GM11168 (cell line): ENCODE measurements at regions not wholly inside any gene's neighbourhood (a gene's known extent, or its start where the extent isn't known, plus 50 kb on each side); places are given as distances from the start of the nearest gene placed in this dataset.
"Not testable (repeated sequence)": the region's sequence is repeated elsewhere in the genome, so short reads cannot be mapped to it uniquely, and the experiment has no call there.

Experiments
- in situ Hi-C: fragments of 300-500 bp; cut with MboI; formaldehyde crosslinking; loops from one replicate; pipeline ENCODE4 v1.12.0; 2022; ENCODE audit warnings: low sequenced_read_pairs; ENCODE audit not compliant: unreplicated experiment

DNA sequence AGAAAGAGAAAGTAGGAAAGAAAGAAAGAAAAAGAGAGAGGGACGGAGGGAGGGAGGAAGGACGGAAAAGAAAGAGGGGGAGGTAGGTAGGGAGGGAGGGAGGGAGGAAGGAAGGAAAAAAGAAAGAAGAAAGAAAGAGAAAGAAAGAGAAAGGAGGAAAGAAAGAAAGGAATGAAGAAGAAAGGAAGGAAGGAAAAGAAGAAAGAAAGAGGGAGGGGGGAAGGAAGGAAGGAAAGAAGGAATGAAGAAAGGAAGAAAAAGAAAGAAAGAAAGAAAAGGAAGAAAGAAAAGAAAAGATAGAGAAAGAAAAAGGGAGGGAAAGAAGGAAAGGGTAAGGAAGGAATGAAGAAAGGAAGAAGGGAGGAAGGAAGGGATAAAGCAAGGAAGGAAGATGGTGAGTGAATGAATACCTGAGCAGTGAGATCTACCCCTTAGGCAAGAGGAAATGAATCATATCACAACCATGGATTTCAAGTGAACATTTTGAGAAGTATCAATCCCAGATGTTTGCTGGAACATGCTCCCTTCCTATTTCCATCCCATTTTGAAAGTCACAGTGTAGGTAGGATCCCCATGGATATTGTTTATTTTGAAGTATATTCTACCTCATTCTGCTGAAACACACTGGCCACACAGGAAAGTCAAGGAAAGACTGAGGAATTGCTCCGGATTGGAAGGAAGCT is 639.4 kb upstream of the TBX3 start:
- in situ Hi-C loops = no loop called here

DNA sequence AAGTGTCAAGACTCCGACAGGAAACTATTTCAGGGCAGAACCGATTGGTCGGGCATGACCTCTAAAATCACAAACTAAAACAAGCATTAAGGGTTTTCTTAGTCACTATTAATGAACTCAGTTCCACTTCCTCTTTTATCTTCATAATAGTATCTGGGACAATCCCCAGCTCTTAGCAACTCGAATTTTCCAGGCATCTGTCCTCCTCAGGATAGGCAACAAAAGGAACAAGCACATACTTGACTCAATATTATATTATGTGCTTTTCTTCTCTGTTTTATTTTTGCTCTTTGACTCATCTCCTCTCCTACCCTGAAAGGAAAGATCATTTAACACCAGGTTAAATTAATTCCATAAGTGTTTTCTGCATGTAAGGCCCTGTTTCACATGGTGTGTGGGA is 638.3 kb upstream of the TBX3 start:
- in situ Hi-C loops = no loop called here

DNA sequence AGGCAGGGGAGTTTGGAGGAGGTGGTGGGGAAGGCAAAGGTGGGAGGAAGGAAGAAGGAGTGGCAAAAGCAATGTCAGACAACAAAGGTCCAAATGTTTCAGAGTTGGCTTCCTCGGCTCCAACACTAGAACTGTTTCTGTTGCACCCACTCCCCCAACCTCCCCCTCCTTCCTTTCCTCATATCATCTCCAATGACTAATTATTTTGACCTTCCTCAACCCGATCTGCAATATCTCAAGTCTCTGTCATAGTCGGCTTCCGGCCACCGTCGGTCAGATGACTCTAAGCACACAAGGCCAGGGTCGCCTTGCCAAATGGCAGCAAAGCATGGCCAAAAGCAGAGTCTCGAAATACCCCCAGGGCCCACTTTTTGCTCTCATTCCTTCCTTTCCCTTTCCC is 637.0 kb upstream of the TBX3 start:
- in situ Hi-C loops = no loop called here

DNA sequence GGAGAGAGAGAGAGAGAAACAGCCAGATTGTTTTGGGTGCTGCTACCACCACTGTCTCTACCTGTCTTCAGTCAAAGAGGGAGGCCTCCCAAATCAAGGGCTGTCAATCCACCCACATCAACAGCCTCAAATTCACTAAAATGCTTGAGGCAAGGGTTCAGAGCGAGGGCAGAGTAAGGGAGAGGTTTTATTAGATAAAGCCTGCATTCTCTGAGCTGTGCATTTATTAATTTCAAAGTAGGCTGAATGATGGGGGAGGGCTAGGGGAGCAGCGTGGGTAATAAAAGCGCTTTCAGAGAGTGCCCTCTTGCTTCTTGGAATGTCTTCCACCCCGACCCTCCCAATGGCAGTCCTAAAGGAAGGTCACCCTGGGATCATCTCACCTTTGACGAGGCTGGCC is 636.5 kb upstream of the TBX3 start:
- in situ Hi-C loops = no loop called here

GRCh38 chr12:115319446-115320040 is 635.6 kb upstream of the TBX3 start:
- in situ Hi-C loops = no loop called here

GRCh38 chr12:115313929-115314328 is 630.0 kb upstream of the TBX3 start:
- in situ Hi-C loops = no loop called here

- in situ Hi-C loops = no loop called here
Observed at GRCh38 chr12:115312901-115313300, 628.9 kb upstream of the TBX3 start.

GRCh38 chr12:115311875-115312274 is 627.9 kb upstream of the TBX3 start:
- in situ Hi-C loops = no loop called here

DNA sequence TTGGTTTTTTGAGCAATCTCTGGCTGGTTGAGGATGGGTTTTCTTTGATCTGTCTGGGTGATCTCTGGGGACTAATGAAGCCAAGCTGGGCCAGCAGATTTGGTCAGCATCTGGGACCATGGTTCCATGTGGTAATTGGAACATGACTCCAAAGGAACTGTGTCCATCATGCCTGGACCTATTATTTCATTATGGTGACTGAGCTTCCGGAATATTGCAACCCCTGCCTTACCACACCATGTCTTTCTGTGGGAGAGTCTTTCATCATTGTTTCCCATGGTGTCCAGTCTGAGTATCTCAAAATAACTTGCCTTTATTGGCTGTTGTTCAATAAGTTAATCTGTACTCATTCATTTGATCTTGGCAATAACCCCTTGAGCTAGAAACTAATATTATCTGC is 624.9 kb upstream of the TBX3 start:
- in situ Hi-C loops = no loop called here

- in situ Hi-C loops = no loop called here
Observed at GRCh38 chr12:115306380-115306779, 622.4 kb upstream of the TBX3 start.

GRCh38 chr12:115305867-115306266 is 621.9 kb upstream of the TBX3 start:
- in situ Hi-C loops = no loop called here

DNA sequence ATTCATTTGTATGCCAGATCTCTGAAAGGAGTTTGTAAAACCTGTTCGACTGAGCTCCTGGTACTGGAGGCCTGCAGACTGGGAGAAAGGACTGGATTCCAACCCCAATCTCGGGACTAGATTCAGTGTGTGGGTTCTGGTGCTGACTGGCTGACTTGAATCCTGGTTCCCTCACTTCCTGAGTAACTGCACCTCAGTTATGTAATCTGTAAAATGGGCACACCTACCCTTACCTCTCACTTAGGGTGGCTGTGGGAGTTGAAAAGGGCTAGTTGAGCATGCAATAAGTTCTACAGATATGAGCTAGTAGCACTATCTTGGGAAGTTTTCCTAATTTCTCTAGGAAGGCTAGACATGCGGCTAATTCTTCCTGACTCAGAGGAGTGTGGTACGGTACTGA is 621.3 kb upstream of the TBX3 start:
- in situ Hi-C loops = no loop called here

- in situ Hi-C loops = no loop called here
Observed at GRCh38 chr12:115303723-115304309, 619.8 kb upstream of the TBX3 start.

- in situ Hi-C loops = no loop called here
Observed at GRCh38 chr12:115297445-115297844, 613.5 kb upstream of the TBX3 start.

- in situ Hi-C loops = no loop called here
Observed at GRCh38 chr12:115296613-115297198, 612.7 kb upstream of the TBX3 start.

GRCh38 chr12:115295886-115296285 is 611.9 kb upstream of the TBX3 start:
- in situ Hi-C loops = no loop called here

- in situ Hi-C loops = no loop called here
Observed at GRCh38 chr12:115294453-115295133, 610.6 kb upstream of the TBX3 start.

DNA sequence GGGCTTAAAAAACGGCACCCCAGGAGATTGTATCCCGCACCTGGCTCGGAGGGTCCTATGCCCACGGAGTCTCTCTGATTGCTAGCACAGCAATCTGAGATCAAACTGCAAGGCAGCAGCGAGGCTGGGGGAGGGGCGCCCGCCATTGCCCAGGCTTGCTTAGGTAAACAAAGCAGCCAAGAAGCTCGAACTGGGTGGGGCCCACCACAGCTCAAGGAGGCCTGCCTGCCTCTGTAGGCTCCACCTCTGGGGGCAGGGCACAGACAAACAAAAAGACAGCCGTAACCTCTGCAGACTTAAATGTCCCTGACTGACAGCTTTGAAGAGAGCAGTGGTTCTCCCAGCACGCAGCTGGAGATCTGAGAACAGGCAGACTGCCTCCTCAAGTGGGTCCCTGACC is 601.5 kb upstream of the TBX3 start:
- in situ Hi-C loops = not testable (repeated sequence)

GRCh38 chr12:115273456-115273855 is 589.5 kb upstream of the TBX3 start:
- in situ Hi-C loops = no loop called here

GRCh38 chr12:115268451-115268850 is 584.5 kb upstream of the TBX3 start:
- in situ Hi-C loops = no loop called here

GRCh38 chr12:115267891-115268290 is 583.9 kb upstream of the TBX3 start:
- in situ Hi-C loops = no loop called here
